Uterus (tissue), 2 donors: ENCODE measurements at regions not wholly inside any gene's neighbourhood (a gene's known extent, or its start where the extent isn't known, plus 50 kb on each side); places are given as distances from the start of the nearest gene placed in this dataset.

Experiments
- POLR2A ChIP-seq, 2 donors: fragments of 450-650 bp; IDR thresholded peaks; one replicate each; pipeline ENCODE4 v1.6.1; 2016; ENCODE audit warnings: antibody characterized with exemption in 2 of 2, mild to moderate bottlenecking in 1 of 2, moderate library complexity in 1 of 2
- TF ChIP-seq, protein P1 (sequence below), 4 experiments: fragments of 200-600 bp in 2 of 4; fragments of 450-650 bp in 2 of 4; sonication (generic) in 2 of 4; IDR thresholded peaks; one replicate each; pipeline ENCODE4 v1.5.1; 2016 to 2019; ENCODE audit warnings: antibody characterized with exemption in 4 of 4, mild to moderate bottlenecking in 2 of 4, moderate library complexity in 1 of 4

DNA sequence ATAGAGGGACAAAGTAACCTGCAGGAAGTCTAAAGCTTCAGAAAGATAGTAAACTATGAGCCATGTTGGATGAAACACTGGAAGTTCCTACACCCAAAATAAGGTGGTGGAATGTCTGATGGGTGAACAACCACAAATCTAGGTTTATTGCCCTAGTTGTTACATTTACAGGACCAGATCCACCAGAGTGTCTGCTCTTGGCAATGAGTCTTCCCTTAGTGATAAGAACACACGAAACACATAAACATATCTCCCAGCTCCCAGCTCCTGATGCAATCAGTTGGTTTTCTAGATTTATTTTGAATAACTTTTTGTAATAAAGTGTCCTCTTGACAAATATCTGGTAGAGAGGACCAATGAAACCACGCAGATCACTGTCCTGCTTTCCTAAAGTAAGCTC lies 329.7 kb upstream of the WWC1 start:
- TF ChIP-seq, protein P1, sequence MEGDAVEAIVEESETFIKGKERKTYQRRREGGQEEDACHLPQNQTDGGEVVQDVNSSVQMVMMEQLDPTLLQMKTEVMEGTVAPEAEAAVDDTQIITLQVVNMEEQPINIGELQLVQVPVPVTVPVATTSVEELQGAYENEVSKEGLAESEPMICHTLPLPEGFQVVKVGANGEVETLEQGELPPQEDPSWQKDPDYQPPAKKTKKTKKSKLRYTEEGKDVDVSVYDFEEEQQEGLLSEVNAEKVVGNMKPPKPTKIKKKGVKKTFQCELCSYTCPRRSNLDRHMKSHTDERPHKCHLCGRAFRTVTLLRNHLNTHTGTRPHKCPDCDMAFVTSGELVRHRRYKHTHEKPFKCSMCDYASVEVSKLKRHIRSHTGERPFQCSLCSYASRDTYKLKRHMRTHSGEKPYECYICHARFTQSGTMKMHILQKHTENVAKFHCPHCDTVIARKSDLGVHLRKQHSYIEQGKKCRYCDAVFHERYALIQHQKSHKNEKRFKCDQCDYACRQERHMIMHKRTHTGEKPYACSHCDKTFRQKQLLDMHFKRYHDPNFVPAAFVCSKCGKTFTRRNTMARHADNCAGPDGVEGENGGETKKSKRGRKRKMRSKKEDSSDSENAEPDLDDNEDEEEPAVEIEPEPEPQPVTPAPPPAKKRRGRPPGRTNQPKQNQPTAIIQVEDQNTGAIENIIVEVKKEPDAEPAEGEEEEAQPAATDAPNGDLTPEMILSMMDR (IDR thresholded peaks at IDR 0.05) = no peak
- no peak for TF ChIP-seq POLR2A (IDR thresholded peaks at IDR 0.05)
